GM20000 (cell line): ENCODE measurements at regions not wholly inside any gene's neighbourhood (a gene's known extent, or its start where the extent isn't known, plus 50 kb on each side); places are given as distances from the start of the nearest gene placed in this dataset.

ENCODE experiments used
- DNase-seq: peaks from one replicate; pipeline ENCODE4 v3.0.0; 2012; ENCODE audit warnings: low spot score
- TF ChIP-seq, protein P1 (sequence below): IDR thresholded peaks from 2 replicates; pipeline ENCODE4 v1.5.1; 2012; ENCODE audit warnings: mild to moderate bottlenecking, control low read depth; ENCODE audit errors: extremely low read depth, missing control alignments

DNA sequence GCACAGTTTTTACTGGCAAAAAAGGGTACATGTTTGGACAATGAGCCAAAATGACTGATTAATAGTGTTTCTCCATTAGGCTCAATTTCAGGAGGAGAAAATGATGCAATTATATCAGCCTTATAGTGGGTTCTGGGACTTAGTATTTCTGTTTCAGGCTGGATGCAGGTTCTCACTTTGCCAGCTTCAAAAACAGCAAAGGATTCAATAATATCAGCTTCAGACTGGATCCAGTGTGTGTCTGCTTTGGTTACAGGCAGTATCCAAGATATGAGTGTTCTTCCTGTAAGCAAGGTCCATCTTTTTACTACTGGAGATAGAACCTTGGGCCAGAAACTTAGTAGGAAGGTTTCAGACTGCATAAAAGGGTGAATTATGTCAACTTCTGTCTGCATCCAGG lies 790.9 kb upstream of the AMELY start:
- TF ChIP-seq, protein P1, sequence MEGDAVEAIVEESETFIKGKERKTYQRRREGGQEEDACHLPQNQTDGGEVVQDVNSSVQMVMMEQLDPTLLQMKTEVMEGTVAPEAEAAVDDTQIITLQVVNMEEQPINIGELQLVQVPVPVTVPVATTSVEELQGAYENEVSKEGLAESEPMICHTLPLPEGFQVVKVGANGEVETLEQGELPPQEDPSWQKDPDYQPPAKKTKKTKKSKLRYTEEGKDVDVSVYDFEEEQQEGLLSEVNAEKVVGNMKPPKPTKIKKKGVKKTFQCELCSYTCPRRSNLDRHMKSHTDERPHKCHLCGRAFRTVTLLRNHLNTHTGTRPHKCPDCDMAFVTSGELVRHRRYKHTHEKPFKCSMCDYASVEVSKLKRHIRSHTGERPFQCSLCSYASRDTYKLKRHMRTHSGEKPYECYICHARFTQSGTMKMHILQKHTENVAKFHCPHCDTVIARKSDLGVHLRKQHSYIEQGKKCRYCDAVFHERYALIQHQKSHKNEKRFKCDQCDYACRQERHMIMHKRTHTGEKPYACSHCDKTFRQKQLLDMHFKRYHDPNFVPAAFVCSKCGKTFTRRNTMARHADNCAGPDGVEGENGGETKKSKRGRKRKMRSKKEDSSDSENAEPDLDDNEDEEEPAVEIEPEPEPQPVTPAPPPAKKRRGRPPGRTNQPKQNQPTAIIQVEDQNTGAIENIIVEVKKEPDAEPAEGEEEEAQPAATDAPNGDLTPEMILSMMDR, result no peak
- no peak for DNase-seq

DNA sequence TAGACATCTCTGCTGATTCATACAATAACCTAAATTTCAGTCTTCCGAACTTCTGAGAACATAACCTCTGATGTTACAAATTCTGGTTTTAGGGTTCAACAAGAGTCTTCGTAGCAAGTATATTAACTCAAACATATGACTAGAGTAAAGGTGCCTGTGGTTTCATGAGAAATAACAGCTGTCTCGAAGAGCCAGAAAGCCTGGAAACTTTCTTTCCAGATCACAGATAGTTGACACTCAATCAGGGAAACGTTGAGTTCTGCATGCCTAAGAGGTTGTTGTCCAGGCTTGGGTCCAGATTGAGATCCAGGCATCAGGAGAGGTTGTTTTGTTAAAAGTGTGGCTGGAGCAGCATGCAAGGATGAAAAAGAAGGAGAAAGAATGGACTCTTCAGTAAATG lies 790.1 kb upstream of the AMELY start:
- no peak for DNase-seq
- TF ChIP-seq, protein P1, result no peak

DNA sequence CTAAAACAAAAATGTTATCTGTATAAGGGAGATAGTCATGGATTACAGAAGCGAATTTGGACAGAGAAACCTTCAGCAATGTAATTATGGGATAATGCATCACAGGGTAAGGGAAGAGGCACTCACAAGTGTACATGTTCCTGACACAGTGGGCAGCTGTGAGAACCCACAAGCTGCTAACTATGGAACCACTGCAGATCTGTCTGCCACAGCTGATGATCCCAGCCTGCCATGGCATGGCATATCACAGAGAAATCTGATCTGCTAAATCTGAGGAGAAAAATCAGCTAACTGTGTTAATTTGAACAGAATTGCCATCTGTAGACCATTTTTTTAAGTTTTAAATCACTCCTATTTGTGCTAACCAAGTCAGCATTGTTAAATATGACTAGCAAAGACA lies 786.0 kb upstream of the AMELY start:
- DNase-seq, result no peak
- TF ChIP-seq, protein P1, result no peak

DNA sequence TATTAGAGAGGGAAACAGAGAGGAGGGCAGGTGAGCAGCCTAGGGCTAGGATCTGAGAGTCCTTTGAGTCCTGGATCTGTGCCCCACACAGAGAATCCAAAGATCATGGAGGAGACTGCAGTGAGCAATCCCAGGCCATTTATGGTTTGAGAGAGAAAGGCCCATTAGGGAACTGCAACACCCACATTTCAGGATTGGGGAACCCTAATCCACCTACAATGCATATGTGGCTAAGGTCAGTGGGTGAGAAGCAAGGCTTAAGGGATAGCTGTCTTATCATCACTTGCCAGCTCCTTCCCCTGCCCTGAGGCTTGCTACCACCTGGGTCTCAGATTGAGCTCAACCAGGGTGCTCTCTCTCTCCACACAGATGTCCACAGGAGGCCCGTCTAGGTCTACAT lies 781.1 kb upstream of the AMELY start:
- TF ChIP-seq, protein P1, result no peak
- DNase-seq, result no peak

DNA sequence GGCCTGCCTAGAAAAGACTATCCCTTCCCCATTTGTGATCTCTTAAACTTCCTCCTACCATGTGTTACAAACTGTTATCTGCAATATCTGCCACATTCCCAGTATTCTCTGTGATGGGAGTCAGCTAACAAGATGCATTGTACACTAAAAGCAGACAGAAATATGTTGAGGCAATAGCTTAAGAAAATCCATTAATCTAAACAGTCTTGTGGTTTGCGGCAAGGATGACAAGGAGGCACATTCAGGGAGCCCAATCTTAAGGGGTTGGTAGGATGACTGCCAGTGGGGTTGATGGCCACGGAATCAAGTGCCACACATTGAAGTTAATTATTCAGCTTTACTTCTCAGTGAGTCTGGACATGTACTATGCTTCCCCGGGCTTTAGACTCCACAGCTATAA lies 775.5 kb upstream of the AMELY start:
- DNase-seq, result no peak
- TF ChIP-seq, protein P1, result no peak

DNA sequence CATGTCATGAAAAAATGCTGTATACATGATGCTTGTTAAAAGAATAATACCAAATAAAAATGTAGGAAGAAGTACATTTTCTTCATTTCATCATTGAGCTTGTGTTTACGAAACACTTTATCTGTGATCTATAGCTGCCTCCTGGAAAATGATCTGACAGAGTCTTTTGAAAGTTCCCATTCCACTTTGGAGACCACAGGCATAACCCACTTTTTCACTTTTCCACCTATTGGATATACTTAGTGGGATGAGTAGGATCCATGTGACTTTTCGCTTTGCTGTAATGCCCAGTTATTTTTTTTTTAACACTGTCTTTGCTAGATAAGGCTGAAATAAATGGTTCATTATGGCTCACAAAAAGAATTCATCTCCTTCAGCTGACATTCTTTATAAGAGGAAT lies 773.0 kb upstream of the AMELY start:
- no peak for DNase-seq
- TF ChIP-seq, protein P1, result no peak

DNA sequence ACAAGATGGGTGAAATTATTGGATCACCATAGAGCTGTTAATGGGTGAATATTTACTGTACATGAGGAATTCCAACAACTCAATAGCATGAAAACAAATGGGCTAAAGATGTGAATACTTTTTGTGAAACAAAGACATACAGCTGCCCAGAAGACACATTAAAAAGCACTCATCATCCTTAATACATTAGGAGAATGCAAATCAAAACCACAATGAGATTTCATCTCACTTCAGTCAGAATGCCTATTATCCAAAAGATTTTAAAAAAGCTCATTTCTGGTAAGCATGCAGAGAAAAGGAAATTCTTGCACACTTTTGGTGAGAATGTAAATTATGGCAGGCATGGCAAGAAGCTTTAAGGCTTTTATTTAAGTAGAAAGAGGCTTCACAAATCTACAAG lies 770.8 kb upstream of the AMELY start:
- TF ChIP-seq, protein P1, result no peak
- DNase-seq, result no peak
